A673 (cell line): ENCODE measurements at regions not wholly inside any gene's neighbourhood (a gene's known extent, or its start where the extent isn't known, plus 50 kb on each side); places are given as distances from the start of the nearest gene placed in this dataset.

Experiments used
- BruUV-seq: library from RNA; stranded (reverse); fragments of 400-500 nt; replicated peaks from 2 replicates; lab custom pipeline; 2021; lab: Mats Ljungman, UMichigan
- CTCF ChIA-PET: fragments of 300-600 bp; sonication (Branson Sonifier 250); formaldehyde crosslinking; loops from one replicate; lab custom pipeline; 2022; ENCODE audit warnings: antibody characterized with exemption; lab: Charles Lee
- POLR2A ChIA-PET: fragments of 300-600 bp; sonication (Branson Sonifier 250); formaldehyde crosslinking; loops from one replicate; lab custom pipeline; 2022; ENCODE audit warnings: antibody characterized with exemption; ENCODE audit not compliant: low non-redundant PET; lab: Charles Lee
- DNase-seq: peaks from one replicate; pipeline ENCODE4 v3.0.0-alpha.2; 2015; ENCODE audit warnings: low spot score
- H3K27ac ChIP-seq: fragments of 200-600 bp; sonication (generic); 2 replicates; pipeline ENCODE4 v1.5.1; 2016; ENCODE audit warnings: mixed run types, low read depth, mild to moderate bottlenecking, mixed read lengths, antibody characterized with exemption, low read length; ENCODE audit not compliant: poor library complexity, severe bottlenecking
- H3K27me3 ChIP-seq: fragments of 200-600 bp; sonication (generic); replicated peaks from 2 replicates; pipeline ENCODE4 v1.6.1; 2017; ENCODE audit warnings: mixed run types, low read depth, mild to moderate bottlenecking, mixed read lengths, antibody characterized with exemption, low read length; ENCODE audit not compliant: insufficient read depth, poor library complexity
- H3K36me3 ChIP-seq: fragments of 200-600 bp; sonication (generic); 2 replicates; pipeline ENCODE4 v1.6.1; 2016; ENCODE audit warnings: mixed run types, mild to moderate bottlenecking, mixed read lengths, antibody characterized with exemption, low read length; ENCODE audit not compliant: insufficient read depth, poor library complexity, severe bottlenecking
- H3K4me1 ChIP-seq: fragments of 200-600 bp; sonication (generic); 2 replicates; pipeline ENCODE4 v1.6.1; 2017; ENCODE audit warnings: mixed run types, mild to moderate bottlenecking, mixed read lengths, antibody characterized with exemption, low read length; ENCODE audit not compliant: insufficient read depth, poor library complexity, severe bottlenecking
- H3K4me3 ChIP-seq: fragments of 200-600 bp; sonication (generic); 2 replicates; pipeline ENCODE4 v1.5.1; 2016; ENCODE audit warnings: low read depth, mixed run types, mild to moderate bottlenecking, mixed read lengths, low read length; ENCODE audit not compliant: poor library complexity, severe bottlenecking
- H3K9me3 ChIP-seq: fragments of 200-600 bp; sonication (generic); 2 replicates; pipeline ENCODE4 v1.6.1; 2016; ENCODE audit warnings: mixed run types, low read depth, mild to moderate bottlenecking, mixed read lengths, antibody characterized with exemption, low read length; ENCODE audit not compliant: poor library complexity, severe bottlenecking
- CTCF ChIP-seq: fragments of 300-800, 200-600 bp; sonication (generic); conservative IDR thresholded peaks from 2 replicates; pipeline ENCODE4 v1.5.1; 2017; ENCODE audit warnings: low read depth, mild to moderate bottlenecking, antibody characterized with exemption, low read length, moderate library complexity, mixed read lengths
- EZH2 ChIP-seq: fragments of 200-600 bp; sonication (generic); IDR thresholded peaks from 2 replicates; pipeline ENCODE4 v1.6.1; 2017; ENCODE audit warnings: borderline replicate concordance, low read depth, mild to moderate bottlenecking, mixed read lengths, antibody characterized with exemption, low read length; ENCODE audit not compliant: poor library complexity, severe bottlenecking
- intact Hi-C: fragments of 100-400 bp; cut with micrococcal nuclease; formaldehyde crosslinking; loops from one replicate; pipeline ENCODE4 v1.10.0; 2022; ENCODE audit not compliant: unreplicated experiment

- H3K27me3 ChIP-seq = no peaks in the 10 kb centered on the region
- no peak overlapping the region for H3K27ac ChIP-seq
- no peaks in the 10 kb centered on the region for H3K4me1 ChIP-seq
- no peak overlapping the region for H3K4me3 ChIP-seq
- intact Hi-C loops = no loop called here
- ChIA-PET CTCF (no interaction called here), POLR2A (no interaction called here)
- no peak for DNase-seq
- no peaks in the 10 kb centered on the region for H3K36me3 ChIP-seq
- H3K9me3 ChIP-seq = no peaks in the 10 kb centered on the region
- BruUV-seq = no TSS peak
- TF ChIP-seq EZH2 = no peak
Measured at GRCh38 chr6:118761645-118762044, 110.3 kb upstream of the CEP85L start.

GRCh38 chr6:118758946-118759345, 107.6 kb upstream of the CEP85L start:
- TF ChIP-seq EZH2 = no peak
- TF ChIP-seq CTCF = no peak
- no TSS peak for BruUV-seq
- H3K4me1 ChIP-seq = no peaks in the 10 kb centered on the region
- CTCF ChIA-PET = no interaction called here
- DNase-seq = no peak
- intact Hi-C loops = no loop called here
- H3K27ac ChIP-seq = no peak overlapping the region
- no peaks in the 10 kb centered on the region for H3K27me3 ChIP-seq
- POLR2A ChIA-PET = no interaction called here
- no peaks in the 10 kb centered on the region for H3K9me3 ChIP-seq
- H3K36me3 ChIP-seq = no peaks in the 10 kb centered on the region
- H3K4me3 ChIP-seq = no peak overlapping the region

DNA sequence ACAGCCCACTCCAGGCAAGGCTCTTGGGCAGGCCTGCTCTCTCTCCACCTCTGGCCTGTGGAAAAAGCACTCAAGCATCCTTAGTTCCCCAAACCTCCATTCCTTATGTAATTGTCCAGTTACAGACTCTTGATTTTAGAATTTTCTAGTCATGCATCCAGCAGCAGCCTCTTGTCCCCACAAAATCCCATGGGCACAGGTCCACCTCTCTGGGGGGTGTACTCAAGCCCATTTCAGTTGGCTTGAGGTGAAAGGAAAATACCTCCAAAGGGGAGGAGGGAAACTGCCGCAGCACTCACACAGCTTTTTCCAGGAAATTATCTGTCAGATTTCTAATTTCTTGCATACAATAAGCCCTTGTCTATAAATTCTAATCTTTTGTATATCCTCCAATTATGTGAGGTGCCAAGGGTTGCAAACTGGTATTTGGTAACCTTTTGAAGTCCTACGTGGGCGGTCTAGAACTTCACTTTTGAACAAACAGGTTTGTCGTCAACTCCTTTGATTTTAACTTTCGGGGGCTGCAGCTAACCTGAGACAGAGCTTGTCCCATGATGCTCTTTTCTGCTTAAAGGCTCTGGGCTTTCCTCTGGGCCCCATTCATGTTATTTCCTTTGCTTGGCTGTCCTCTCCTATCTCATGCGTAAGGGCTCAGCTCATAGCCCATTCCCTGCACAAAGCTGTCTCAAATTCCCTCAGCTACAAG, 104.7 kb upstream of the CEP85L start:
- intact Hi-C loops = no loop called here
- POLR2A ChIA-PET = no interaction called here
- DNase-seq = no peak

More for the DNA sequence above, 104.7 kb upstream of the CEP85L start:
- no peaks in the 10 kb centered on the region for H3K4me1 ChIP-seq
- H3K27ac ChIP-seq = no peak overlapping the region
- CTCF ChIA-PET = no interaction called here
- TF ChIP-seq EZH2 (no peak), CTCF (no peak)
- no TSS peak for BruUV-seq
- no peak overlapping the region for H3K4me3 ChIP-seq
- no peaks in the 10 kb centered on the region for H3K36me3 ChIP-seq
- H3K27me3 ChIP-seq = no peaks in the 10 kb centered on the region
- no peaks in the 10 kb centered on the region for H3K9me3 ChIP-seq
